Middle frontal gyrus (tissue), 1 donor: ENCODE measurements at regions not wholly inside any gene's neighbourhood (a gene's known extent, or its start where the extent isn't known, plus 50 kb on each side); places are given as distances from the start of the nearest gene placed in this dataset.

Source experiments
- DNase-seq: peaks from one replicate; pipeline ENCODE4 v3.0.0-alpha.2; 2015; ENCODE audit warnings: low spot score; ENCODE audit errors: extremely low spot score

DNA sequence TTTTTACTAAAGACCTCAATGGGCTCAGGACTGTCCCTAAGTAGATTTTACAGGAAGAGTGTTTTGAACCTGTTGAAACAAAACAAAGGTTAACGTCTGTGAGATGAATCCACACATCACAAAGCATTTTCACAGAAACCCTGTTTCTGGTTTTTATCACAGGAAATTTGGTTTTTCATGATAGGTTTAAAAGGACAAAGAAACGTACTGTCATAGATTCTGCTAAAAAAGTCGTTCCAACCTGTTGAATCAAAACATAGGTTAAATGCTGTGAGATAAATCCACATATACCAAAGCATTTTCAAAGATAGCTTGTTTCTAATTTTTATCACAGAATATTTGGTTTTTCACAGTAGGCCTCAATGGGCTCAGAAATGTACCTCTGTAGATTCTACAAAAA, 1531.0 kb downstream of the UQCRFS1 start:
- no peak for DNase-seq

DNA sequence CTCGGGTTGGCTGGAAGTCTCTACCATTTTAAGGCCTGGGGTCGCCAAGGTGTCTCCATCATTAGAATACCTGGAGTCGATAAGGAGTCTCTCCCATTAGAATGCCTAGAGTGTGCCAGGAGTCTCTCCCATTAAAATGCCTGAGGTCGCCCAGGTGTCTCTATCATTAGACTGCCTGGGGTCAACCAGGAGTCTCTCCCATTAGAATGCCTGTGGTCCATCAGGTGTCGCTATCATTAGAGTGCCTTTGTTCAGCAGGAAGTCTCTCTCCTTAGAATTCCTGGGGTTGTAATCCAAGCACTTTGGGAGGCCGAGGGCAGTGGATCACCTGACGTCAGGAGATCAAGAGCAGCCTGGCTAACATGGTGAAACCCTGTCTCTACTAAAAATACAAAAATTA, 1533.0 kb downstream of the UQCRFS1 start:
- DNase-seq, result no peak

GRCh38 chr19:27679399-27679798, 1533.6 kb downstream of the UQCRFS1 start:
- DNase-seq, result no peak

DNA sequence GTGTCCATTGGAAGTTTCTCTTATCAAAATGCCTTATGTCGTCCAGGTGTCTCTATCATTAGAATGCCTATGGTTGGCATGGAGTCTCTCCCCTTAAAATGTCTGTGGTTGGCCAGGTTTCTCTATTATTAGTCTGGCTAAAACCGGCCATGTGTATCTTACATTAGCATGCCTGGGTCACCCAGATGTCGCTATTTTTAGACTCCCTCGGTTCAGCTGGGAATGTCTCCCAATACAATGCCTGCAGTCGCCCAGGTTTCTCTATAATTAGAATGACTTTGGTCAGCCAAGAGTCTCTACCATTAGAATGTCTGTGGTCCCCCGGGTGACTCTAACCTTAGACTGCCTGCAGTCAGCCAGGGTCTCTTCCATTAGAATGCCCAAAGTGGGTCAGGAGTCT, 1536.1 kb downstream of the UQCRFS1 start:
- DNase-seq, result no peak

DNA sequence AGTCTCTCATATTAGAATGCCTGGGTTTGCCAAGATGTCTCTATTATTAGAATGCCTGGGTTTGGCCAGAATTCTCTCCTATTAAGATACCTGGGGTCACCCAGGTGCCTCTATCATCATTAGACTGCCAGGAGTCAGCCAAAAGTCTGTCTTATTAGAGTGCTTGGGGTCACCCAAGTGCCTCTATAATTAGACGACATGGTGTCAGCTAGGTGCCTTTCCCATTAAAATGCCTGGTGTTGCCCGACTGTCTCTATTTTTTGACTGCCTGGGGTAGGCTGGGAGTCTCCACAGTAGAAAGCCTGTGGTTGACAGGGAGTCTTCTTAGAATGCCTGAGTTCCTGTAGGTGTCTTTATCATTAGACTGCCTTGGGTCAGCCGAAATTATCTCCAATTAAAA, 1536.6 kb downstream of the UQCRFS1 start:
- DNase-seq, result no peak

GRCh38 chr19:27675771-27676170, 1537.2 kb downstream of the UQCRFS1 start:
- DNase-seq, result no peak

- DNase-seq, result no peak
These were observed 1538.2 kb downstream of the UQCRFS1 start for GRCh38 chr19:27674701-27675100.

- DNase-seq, result no peak
These were observed 1539.0 kb downstream of the UQCRFS1 start for GRCh38 chr19:27673986-27674385.

DNA sequence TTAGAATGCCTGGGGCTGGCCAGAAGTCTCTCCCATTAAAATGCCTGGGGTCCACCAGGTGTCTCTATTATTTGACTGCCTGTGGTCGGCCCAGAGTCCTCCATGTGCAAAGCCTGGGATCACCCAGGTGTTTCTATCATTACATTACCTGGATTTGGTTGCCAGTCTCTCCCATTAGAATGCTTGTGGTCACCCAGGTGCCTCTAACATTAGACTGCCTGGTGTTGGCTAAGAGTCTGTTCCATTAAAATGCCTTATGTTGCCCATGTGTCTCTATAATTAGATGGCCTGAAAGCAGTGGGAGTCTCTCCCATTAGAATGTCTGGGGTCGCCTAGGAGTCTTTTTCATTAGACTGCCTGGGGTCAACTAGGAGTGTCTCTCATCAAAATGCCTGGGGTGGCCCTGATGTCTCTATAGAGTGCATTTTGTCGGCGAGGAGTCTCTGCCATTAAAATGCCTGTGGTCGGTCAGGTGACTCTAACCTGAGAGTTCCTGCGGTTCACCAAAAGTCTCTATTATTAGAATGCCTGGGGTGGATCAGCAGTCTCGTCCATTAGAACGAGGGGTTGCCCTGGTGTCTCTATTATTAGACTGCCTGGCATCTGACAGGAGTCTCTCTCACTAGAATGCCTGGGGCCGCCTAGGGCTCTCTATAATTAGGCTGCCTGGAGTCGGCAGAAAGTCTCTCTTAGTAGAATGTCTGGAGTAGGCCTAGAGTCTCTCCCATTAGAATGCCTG, 1540.5 kb downstream of the UQCRFS1 start:
- DNase-seq, result no peak

- no peak for DNase-seq
These were observed 1541.1 kb downstream of the UQCRFS1 start for GRCh38 chr19:27671876-27672275.

DNA sequence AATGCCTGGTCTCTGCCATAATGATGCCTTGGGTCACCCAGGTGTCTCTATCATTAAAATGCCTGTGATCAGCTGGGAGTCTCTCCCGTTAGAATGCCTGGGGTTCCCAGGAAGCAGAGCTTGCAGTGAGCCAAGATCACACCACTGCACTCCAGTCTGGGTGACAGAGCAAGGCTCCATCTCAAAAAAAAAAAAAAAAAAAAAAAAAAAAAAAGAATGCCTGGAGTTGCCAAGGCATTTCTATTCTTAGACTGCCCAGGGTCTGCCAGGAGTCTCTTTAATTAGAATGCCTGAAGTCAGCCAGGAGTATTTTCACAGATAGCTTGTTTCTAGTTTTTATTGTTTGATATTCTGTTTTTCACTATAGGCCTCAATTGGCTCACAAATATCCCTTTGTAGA, 1552.5 kb downstream of the UQCRFS1 start:
- DNase-seq, result no peak

- no peak for DNase-seq
These were observed 1555.5 kb downstream of the UQCRFS1 start for GRCh38 chr19:27657271-27658051.

- DNase-seq, result no peak
These were observed 1558.5 kb downstream of the UQCRFS1 start for GRCh38 chr19:27654266-27654990.

DNA sequence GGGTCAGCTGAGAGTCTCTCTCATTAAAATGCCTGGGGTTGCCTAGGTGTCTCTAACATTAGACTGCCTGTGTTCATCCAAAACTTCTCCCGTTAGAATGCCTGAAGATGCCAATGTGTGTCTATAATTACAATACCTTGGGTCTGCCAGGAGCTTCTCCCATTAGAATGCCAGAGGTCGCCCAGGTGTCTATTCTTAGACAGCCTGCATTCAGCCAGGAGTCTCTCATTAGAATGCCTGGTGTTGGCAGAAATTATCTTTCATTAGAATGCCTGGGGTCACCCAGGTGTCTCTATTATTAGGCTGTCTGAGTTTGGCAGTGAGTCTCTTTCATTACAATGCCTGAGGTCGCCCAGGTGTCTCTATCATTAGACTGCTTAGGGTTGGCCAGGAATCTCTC, 1560.2 kb downstream of the UQCRFS1 start:
- DNase-seq, result no peak

DNA sequence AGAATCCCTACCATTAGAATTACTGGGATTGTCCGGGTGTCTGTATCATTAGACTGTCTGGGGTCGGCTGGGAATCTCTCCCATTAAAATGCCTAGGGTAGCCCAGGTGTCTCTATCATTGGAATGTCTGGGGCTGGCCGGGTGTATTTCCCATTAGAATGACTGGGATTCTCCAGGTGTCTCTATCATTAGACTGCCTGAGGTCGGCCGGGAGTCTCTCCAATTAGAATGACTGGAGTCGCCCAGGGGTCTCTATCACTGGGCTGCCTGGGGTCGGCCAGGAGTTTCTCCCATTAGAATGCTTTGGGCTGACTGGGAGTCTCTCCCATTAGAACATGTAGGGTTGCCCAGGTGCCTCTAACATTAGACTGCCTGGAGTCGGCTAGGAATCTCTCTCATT, 1560.7 kb downstream of the UQCRFS1 start:
- no peak for DNase-seq

DNA sequence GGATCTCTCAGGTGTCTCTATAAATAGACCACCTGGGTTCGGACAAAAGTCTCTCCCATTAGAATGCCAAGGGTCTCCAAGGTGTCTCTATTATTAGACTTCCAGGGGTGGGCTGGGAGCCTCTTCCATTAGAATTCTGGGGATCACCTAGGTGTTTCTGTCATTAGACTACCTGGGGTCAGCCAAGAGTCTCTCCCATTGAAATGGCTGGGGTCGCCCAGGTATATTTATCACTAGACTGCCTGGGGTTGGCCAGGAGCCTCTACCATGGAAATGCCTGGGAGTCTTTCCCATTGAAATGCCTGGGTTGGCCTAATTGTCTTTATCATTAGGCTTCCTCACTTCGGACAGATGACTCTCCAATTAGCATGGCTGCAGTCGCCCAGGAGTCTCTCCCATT, 1565.5 kb downstream of the UQCRFS1 start:
- no peak for DNase-seq

DNA sequence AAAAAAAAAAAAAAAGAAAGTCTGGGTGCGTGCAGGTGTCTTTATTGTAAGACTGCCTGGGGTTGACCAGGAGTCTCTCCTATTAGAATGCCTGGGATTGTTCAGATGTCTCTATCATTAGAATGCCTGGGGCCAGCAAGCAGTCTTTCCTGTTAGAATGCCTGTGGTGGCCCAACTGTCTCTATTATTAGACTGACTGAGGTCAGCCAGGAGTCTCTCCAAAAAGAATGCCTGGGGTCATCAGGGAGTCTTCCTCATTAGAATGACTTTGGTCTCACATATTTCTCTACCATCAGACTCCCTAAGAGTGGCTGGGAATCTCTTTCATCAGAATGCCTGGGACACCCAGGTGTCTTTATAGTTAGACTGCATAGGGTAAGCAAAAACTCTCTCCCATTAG, 1577.5 kb downstream of the UQCRFS1 start:
- DNase-seq, result no peak

DNA sequence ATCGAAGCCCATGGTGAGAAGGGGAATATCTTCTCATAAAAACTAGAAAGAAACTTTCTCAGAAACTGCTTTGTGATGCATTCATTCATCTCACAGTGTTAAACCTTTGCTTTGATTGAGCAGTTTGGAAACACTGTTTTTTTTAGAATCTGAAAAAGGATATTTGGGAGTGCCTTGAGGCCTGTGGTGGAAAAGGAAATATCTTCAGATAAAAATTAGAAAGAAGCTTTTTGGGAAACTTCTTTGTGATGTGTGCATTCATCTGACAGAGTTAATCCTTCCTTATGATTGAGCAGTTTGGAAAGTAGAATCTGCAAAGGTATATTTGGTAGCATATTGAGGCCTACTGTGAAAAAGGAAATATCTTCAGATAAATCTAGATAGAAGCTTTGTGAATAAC, 1594.9 kb downstream of the UQCRFS1 start:
- no peak for DNase-seq

GRCh38 chr19:27580906-27581305, 1632.0 kb downstream of the UQCRFS1 start:
- no peak for DNase-seq
